GM23248 (cell line): ENCODE measurements at regions not wholly inside any gene's neighbourhood (a gene's known extent, or its start where the extent isn't known, plus 50 kb on each side); places are given as distances from the start of the nearest gene placed in this dataset.

Experiments used
- EZH2 ChIP-seq: fragments of 200-600 bp; sonication (generic); IDR thresholded peaks from 2 replicates; pipeline ENCODE4 v1.6.1; 2018; ENCODE audit warnings: antibody characterized with exemption, mild to moderate bottlenecking; ENCODE audit not compliant: insufficient read depth, poor library complexity, severe bottlenecking
- EZH2phosphoT487 ChIP-seq: fragments of 200-600 bp; sonication (generic); IDR thresholded peaks from 2 replicates; pipeline ENCODE4 v1.6.1; 2018; ENCODE audit warnings: antibody characterized with exemption, moderate library complexity, mild to moderate bottlenecking, low read depth; ENCODE audit not compliant: insufficient read depth

GRCh38 chr2:139744273-139744672, 964.1 kb upstream of the NXPH2 start:
- TF ChIP-seq EZH2phosphoT487 (no peak), EZH2 (no peak)
